NCI-H1092 (cell line): ENCODE measurements at regions not wholly inside any gene's neighbourhood (a gene's known extent, or its start where the extent isn't known, plus 50 kb on each side); places are given as distances from the start of the nearest gene placed in this dataset.
"Not testable (repeated sequence)": the region's sequence is repeated elsewhere in the genome, so short reads cannot be mapped to it uniquely, and the experiment has no call there.

Experiments used
- DNase-seq: peaks from one replicate; lab custom pipeline; 2025; lab: John Stamatoyannopoulos, UW

GRCh38 chr18:27378431-27379095 is 193.5 kb upstream of the CHST9 start:
- DNase-seq, result no peak

GRCh38 chr18:27377251-27377650 is 192.1 kb upstream of the CHST9 start:
- no peak for DNase-seq

- no peak for DNase-seq
These were observed 187.3 kb upstream of the CHST9 start for GRCh38 chr18:27372386-27372785.

- DNase-seq, result no peak
These were observed 181.6 kb upstream of the CHST9 start for GRCh38 chr18:27366665-27367064.

GRCh38 chr18:27366151-27366550 is 181.0 kb upstream of the CHST9 start:
- DNase-seq, result no peak

- DNase-seq, result no peak
These were observed 178.8 kb upstream of the CHST9 start for GRCh38 chr18:27363872-27364271.

- DNase-seq, result no peak
These were observed 176.4 kb upstream of the CHST9 start for GRCh38 chr18:27361477-27361876.

GRCh38 chr18:27355308-27355707 is 170.2 kb upstream of the CHST9 start:
- no peak for DNase-seq

- DNase-seq, result no peak
These were observed 168.2 kb upstream of the CHST9 start for GRCh38 chr18:27353273-27353672.

- DNase-seq, result no peak
These were observed 164.3 kb upstream of the CHST9 start for GRCh38 chr18:27349284-27349882.

GRCh38 chr18:27331606-27332005 is 146.5 kb upstream of the CHST9 start:
- DNase-seq, result no peak

GRCh38 chr18:27314996-27315395 is 129.9 kb upstream of the CHST9 start:
- no peak for DNase-seq

GRCh38 chr18:27313678-27314077 is 128.6 kb upstream of the CHST9 start:
- DNase-seq, result no peak

GRCh38 chr18:27312853-27313252 is 127.7 kb upstream of the CHST9 start:
- no peak for DNase-seq

GRCh38 chr18:27312153-27312552 is 127.0 kb upstream of the CHST9 start:
- DNase-seq, result no peak

- DNase-seq, result no peak
These were observed 126.0 kb upstream of the CHST9 start for GRCh38 chr18:27311114-27311513.

GRCh38 chr18:27301615-27302378 is 116.7 kb upstream of the CHST9 start:
- no peak for DNase-seq

- no peak for DNase-seq
These were observed 113.2 kb upstream of the CHST9 start for GRCh38 chr18:27298214-27298804.

- DNase-seq, result not testable (repeated sequence)
These were observed 101.0 kb upstream of the CHST9 start for GRCh38 chr18:27285973-27286562.

GRCh38 chr18:27278131-27278530 is 93.0 kb upstream of the CHST9 start:
- no peak for DNase-seq

- DNase-seq, result no peak
These were observed 92.4 kb upstream of the CHST9 start for GRCh38 chr18:27277554-27277953.

GRCh38 chr18:27276886-27277285 is 91.8 kb upstream of the CHST9 start:
- DNase-seq, result no peak

GRCh38 chr18:27276479-27276878 is 91.4 kb upstream of the CHST9 start:
- DNase-seq, result no peak
